Heart left ventricle (tissue), 13 donors: ENCODE measurements at regions not wholly inside any gene's neighbourhood (a gene's known extent, or its start where the extent isn't known, plus 50 kb on each side); places are given as distances from the start of the nearest gene placed in this dataset.

Experiments
- POLR2A ChIP-seq, 2 donors: fragments of 450-650 bp; IDR thresholded peaks; one replicate each; pipeline ENCODE4 v1.6.1; 2017; ENCODE audit warnings: antibody characterized with exemption in 2 of 2, mild to moderate bottlenecking in 2 of 2, moderate library complexity in 2 of 2
- TF ChIP-seq, protein P1 (sequence below), 12 donors: fragments of 200-600 bp; sonication (generic) in 4 of 12; IDR thresholded peaks; one replicate each; pipeline versions ENCODE4 v1.5.0 to v1.8.0; 2018 to 2022; ENCODE audit warnings: antibody characterized with exemption in 12 of 12, mild to moderate bottlenecking in 5 of 12
- donor health status: ischemic (EF 13 %, LVEDD 7.1; RV severe dilation, severe dysfunction).
- donor health status: DM: no; HTN: yes; CAD: no.
- donor health status: DM: no; HTN: no; CAD: no.
- donor health status: ischemic (EF 25% LVEDD 6.9; RV normal size, moderate dysfunction).
- donor health status: ischemic (EF 25% LVEDD 5.7; RV mildly dilated, moderate dysfunction).
- donor health status: ischemic (EF 35%, LVEDD 5.7; RV mildly dilated, moderate dysfunction).
- donor health status: nonischemic (EF 11% LVEDD 7.7; RV severe dilation, severe dysfunction).
- donor health status: DM: yes; HTN: yes; CAD: no.
- donor health status: PGD.
- donor health status: ischemic (EF 29% LVEDD 5.4; RV normal size, mild dysfunction).
- donor health status: nonischemic (EF 23%, LVEDD 6.1; RV moderate dilation, normal function).

- TF ChIP-seq, protein P1, sequence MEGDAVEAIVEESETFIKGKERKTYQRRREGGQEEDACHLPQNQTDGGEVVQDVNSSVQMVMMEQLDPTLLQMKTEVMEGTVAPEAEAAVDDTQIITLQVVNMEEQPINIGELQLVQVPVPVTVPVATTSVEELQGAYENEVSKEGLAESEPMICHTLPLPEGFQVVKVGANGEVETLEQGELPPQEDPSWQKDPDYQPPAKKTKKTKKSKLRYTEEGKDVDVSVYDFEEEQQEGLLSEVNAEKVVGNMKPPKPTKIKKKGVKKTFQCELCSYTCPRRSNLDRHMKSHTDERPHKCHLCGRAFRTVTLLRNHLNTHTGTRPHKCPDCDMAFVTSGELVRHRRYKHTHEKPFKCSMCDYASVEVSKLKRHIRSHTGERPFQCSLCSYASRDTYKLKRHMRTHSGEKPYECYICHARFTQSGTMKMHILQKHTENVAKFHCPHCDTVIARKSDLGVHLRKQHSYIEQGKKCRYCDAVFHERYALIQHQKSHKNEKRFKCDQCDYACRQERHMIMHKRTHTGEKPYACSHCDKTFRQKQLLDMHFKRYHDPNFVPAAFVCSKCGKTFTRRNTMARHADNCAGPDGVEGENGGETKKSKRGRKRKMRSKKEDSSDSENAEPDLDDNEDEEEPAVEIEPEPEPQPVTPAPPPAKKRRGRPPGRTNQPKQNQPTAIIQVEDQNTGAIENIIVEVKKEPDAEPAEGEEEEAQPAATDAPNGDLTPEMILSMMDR (IDR thresholded peaks at IDR 0.05) = no peak
- no peak for TF ChIP-seq POLR2A (IDR thresholded peaks at IDR 0.05)
Observed at GRCh38 chr17:14780097-14780651, 479.3 kb downstream of the HS3ST3B1 start.
